ENCODE measurements at regions not wholly inside any gene's neighbourhood (a gene's known extent, or its start where the extent isn't known, plus 50 kb on each side); places are given as distances from the start of the nearest gene placed in this dataset.

GRCh38 chr1:96541491-96541890, 180.1 kb upstream of the PTBP2 start:
- Mint-ChIP-seq H3K4me1 (ENCODE audit: low read depth) (no peaks in the 10 kb centered on the region), H3K27ac (no peak overlapping the region), H3K4me3 (no peak overlapping the region), H3K9me3 (no peaks in the 10 kb centered on the region), H3K36me3 (ENCODE audit: low read depth) (no peaks in the 10 kb centered on the region), H3K27me3 (ENCODE audit: low read depth) (no peaks in the 10 kb centered on the region)
- CTCF ChIA-PET = interaction anchor here (0.7 kb wide), 1 partner anchor 186 kb away, joined by 4 read pairs; no protein-coding TSS in a partner anchor
- intact Hi-C loops (cut with micrococcal nuclease) = no loop called here
- no peak for DNase-seq

- Mint-ChIP-seq H3K4me1 (ENCODE audit: low read depth) (no peaks in the 10 kb centered on the region), H3K27me3 (ENCODE audit: low read depth) (no peaks in the 10 kb centered on the region)
Measured at GRCh38 chr1:96544051-96544830, 177.3 kb upstream of the PTBP2 start.

GRCh38 chr1:96544831-96545221, 176.8 kb upstream of the PTBP2 start:
- no peaks in the 10 kb centered on the region for H3K4me1 Mint-ChIP-seq (ENCODE audit: low read depth)
- H3K27me3 Mint-ChIP-seq (ENCODE audit: low read depth) = no peaks in the 10 kb centered on the region
- CTCF ChIA-PET = no interaction called here
- no peaks in the 10 kb centered on the region for H3K36me3 Mint-ChIP-seq (ENCODE audit: low read depth)
- H3K9me3 Mint-ChIP-seq = no peaks in the 10 kb centered on the region
- no peak overlapping the region for H3K4me3 Mint-ChIP-seq
- DNase-seq = no peak
- no peak overlapping the region for H3K27ac Mint-ChIP-seq
- intact Hi-C loops (cut with micrococcal nuclease) = no loop called here

More at GRCh38 chr1:96544051-96544830, 177.3 kb upstream of the PTBP2 start:
- no peak overlapping the region for H3K27ac Mint-ChIP-seq
- H3K4me3 Mint-ChIP-seq = no peak overlapping the region
- no peaks in the 10 kb centered on the region for H3K36me3 Mint-ChIP-seq (ENCODE audit: low read depth)
- no peak for DNase-seq
- CTCF ChIA-PET = no interaction called here
- no peaks in the 10 kb centered on the region for H3K9me3 Mint-ChIP-seq
- intact Hi-C loops (cut with micrococcal nuclease) = no loop called here

- H3K27me3 Mint-ChIP-seq (ENCODE audit: low read depth) = no peaks in the 10 kb centered on the region
- CTCF ChIA-PET = no interaction called here
- no peak overlapping the region for H3K27ac Mint-ChIP-seq
- H3K4me3 Mint-ChIP-seq = no peak overlapping the region
- intact Hi-C loops (cut with micrococcal nuclease) = no loop called here
- H3K4me1 Mint-ChIP-seq (ENCODE audit: low read depth) = no peaks in the 10 kb centered on the region
- DNase-seq = no peak
- no peaks in the 10 kb centered on the region for H3K36me3 Mint-ChIP-seq (ENCODE audit: low read depth)
- H3K9me3 Mint-ChIP-seq = no peaks in the 10 kb centered on the region
Measured at GRCh38 chr1:96545935-96546656, 175.5 kb upstream of the PTBP2 start.

GRCh38 chr1:96550061-96550460, 171.5 kb upstream of the PTBP2 start:
- Mint-ChIP-seq H3K27me3 (ENCODE audit: low read depth) (peaks cover 3% of the 10 kb centered on the region), H3K9me3 (no peaks in the 10 kb centered on the region), H3K36me3 (ENCODE audit: low read depth) (no peaks in the 10 kb centered on the region), H3K4me1 (ENCODE audit: low read depth) (no peaks in the 10 kb centered on the region), H3K27ac (no peak overlapping the region), H3K4me3 (no peak overlapping the region)
- no peak for DNase-seq
- intact Hi-C loops (cut with micrococcal nuclease) = no loop called here
- CTCF ChIA-PET = no interaction called here

GRCh38 chr1:96552451-96552850, 169.1 kb upstream of the PTBP2 start:
- peaks cover 3% of the 10 kb centered on the region for H3K27me3 Mint-ChIP-seq (ENCODE audit: low read depth)
- no peaks in the 10 kb centered on the region for H3K4me1 Mint-ChIP-seq (ENCODE audit: low read depth)
- no peak overlapping the region for H3K27ac Mint-ChIP-seq
- no peak for DNase-seq
- no peak overlapping the region for H3K4me3 Mint-ChIP-seq
- CTCF ChIA-PET = no interaction called here
- intact Hi-C loops (cut with micrococcal nuclease) = no loop called here
- H3K9me3 Mint-ChIP-seq = no peaks in the 10 kb centered on the region
- no peaks in the 10 kb centered on the region for H3K36me3 Mint-ChIP-seq (ENCODE audit: low read depth)

- Mint-ChIP-seq H3K36me3 (ENCODE audit: low read depth) (no peaks in the 10 kb centered on the region), H3K4me1 (ENCODE audit: low read depth) (no peaks in the 10 kb centered on the region), H3K27me3 (ENCODE audit: low read depth) (peaks cover 3% of the 10 kb centered on the region), H3K27ac (no peak overlapping the region), H3K9me3 (no peaks in the 10 kb centered on the region), H3K4me3 (no peak overlapping the region)
- DNase-seq = no peak
- CTCF ChIA-PET = no interaction called here
- intact Hi-C loops (cut with micrococcal nuclease) = no loop called here
Measured at GRCh38 chr1:96553811-96554210, 167.8 kb upstream of the PTBP2 start.

- no peaks in the 10 kb centered on the region for H3K9me3 Mint-ChIP-seq
- DNase-seq = no peak
- H3K4me1 Mint-ChIP-seq (ENCODE audit: low read depth) = no peaks in the 10 kb centered on the region
- intact Hi-C loops (cut with micrococcal nuclease) = no loop called here
- no peaks in the 10 kb centered on the region for H3K36me3 Mint-ChIP-seq (ENCODE audit: low read depth)
- peaks cover 3% of the 10 kb centered on the region for H3K27me3 Mint-ChIP-seq (ENCODE audit: low read depth)
- CTCF ChIA-PET = no interaction called here
- no peak overlapping the region for H3K27ac Mint-ChIP-seq
- no peak overlapping the region for H3K4me3 Mint-ChIP-seq
Measured at GRCh38 chr1:96554364-96554763, 167.2 kb upstream of the PTBP2 start.

- H3K27me3 Mint-ChIP-seq (ENCODE audit: low read depth) = peaks cover 11% of the 10 kb centered on the region
- no peak overlapping the region for H3K27ac Mint-ChIP-seq
- no peaks in the 10 kb centered on the region for H3K9me3 Mint-ChIP-seq
- H3K36me3 Mint-ChIP-seq (ENCODE audit: low read depth) = no peaks in the 10 kb centered on the region
- no peaks in the 10 kb centered on the region for H3K4me1 Mint-ChIP-seq (ENCODE audit: low read depth)
- no peak overlapping the region for H3K4me3 Mint-ChIP-seq
- CTCF ChIA-PET = no interaction called here
- DNase-seq = no peak
- intact Hi-C loops (cut with micrococcal nuclease) = no loop called here
Measured at GRCh38 chr1:96557336-96557735, 164.2 kb upstream of the PTBP2 start.

GRCh38 chr1:96558635-96559034, 162.9 kb upstream of the PTBP2 start:
- H3K4me1 Mint-ChIP-seq (ENCODE audit: low read depth) = no peaks in the 10 kb centered on the region
- H3K27ac Mint-ChIP-seq = no peak overlapping the region
- H3K36me3 Mint-ChIP-seq (ENCODE audit: low read depth) = no peaks in the 10 kb centered on the region
- H3K9me3 Mint-ChIP-seq = no peaks in the 10 kb centered on the region
- CTCF ChIA-PET = interaction anchor here (0.7 kb wide), 1 partner anchor 1414 kb away, joined by 3 read pairs; no protein-coding TSS in a partner anchor
- intact Hi-C loops (cut with micrococcal nuclease) = no loop called here
- DNase-seq = no peak
- H3K4me3 Mint-ChIP-seq = no peak overlapping the region
- peaks cover 11% of the 10 kb centered on the region for H3K27me3 Mint-ChIP-seq (ENCODE audit: low read depth)

GRCh38 chr1:96559181-96559580, 162.4 kb upstream of the PTBP2 start:
- no peak overlapping the region for H3K4me3 Mint-ChIP-seq

GRCh38 chr1:96559707-96560596, 161.6 kb upstream of the PTBP2 start:
- CTCF ChIA-PET = interaction anchor here (0.7 kb wide), 1 partner anchor 66 kb away, joined by 3 read pairs; no protein-coding TSS in a partner anchor
- H3K27ac Mint-ChIP-seq = no peak overlapping the region
- H3K9me3 Mint-ChIP-seq = peaks cover 2% of the 10 kb centered on the region
- intact Hi-C loops (cut with micrococcal nuclease) = no loop called here
- no peak overlapping the region for H3K4me3 Mint-ChIP-seq
- DNase-seq = no peak
- peaks cover 11% of the 10 kb centered on the region for H3K27me3 Mint-ChIP-seq (ENCODE audit: low read depth)
- no peaks in the 10 kb centered on the region for H3K4me1 Mint-ChIP-seq (ENCODE audit: low read depth)
- H3K36me3 Mint-ChIP-seq (ENCODE audit: low read depth) = no peaks in the 10 kb centered on the region

More at GRCh38 chr1:96559181-96559580, 162.4 kb upstream of the PTBP2 start:
- intact Hi-C loops (cut with micrococcal nuclease) = no loop called here
- H3K36me3 Mint-ChIP-seq (ENCODE audit: low read depth) = no peaks in the 10 kb centered on the region
- no peak for DNase-seq
- no peaks in the 10 kb centered on the region for H3K4me1 Mint-ChIP-seq (ENCODE audit: low read depth)
- no peak overlapping the region for H3K27ac Mint-ChIP-seq
- CTCF ChIA-PET = no interaction called here
- peaks cover 2% of the 10 kb centered on the region for H3K9me3 Mint-ChIP-seq
- H3K27me3 Mint-ChIP-seq (ENCODE audit: low read depth) = peaks cover 11% of the 10 kb centered on the region
